Thyroid gland (tissue), 4 donors: ENCODE measurements at regions not wholly inside any gene's neighbourhood (a gene's known extent, or its start where the extent isn't known, plus 50 kb on each side); places are given as distances from the start of the nearest gene placed in this dataset.

Experiments used
- DNase-seq, 2 donors: peaks; one replicate each; pipeline ENCODE4 v3.0.0-alpha.2; 2019
- H3K27ac ChIP-seq, 3 donors: fragments of 200-600 bp; sonication (generic); 1 replicate in 2 of 3; 2 replicates in 1 of 3; pipeline ENCODE4 v1.5.1; 2016 to 2019; ENCODE audit warnings: mild to moderate bottlenecking in 1 of 3, moderate library complexity in 1 of 3
- H3K27me3 ChIP-seq: fragments of 200-600 bp; sonication (generic); one replicate; pipeline ENCODE4 v1.5.1; 2019
- H3K36me3 ChIP-seq, 2 donors: fragments of 200-600 bp; sonication (generic); one replicate each; pipeline ENCODE4 v1.5.1; 2016 to 2019
- H3K4me1 ChIP-seq, 2 donors: fragments of 200-600 bp; sonication (generic); one replicate each; pipeline ENCODE4 v1.5.1; 2017 to 2019
- H3K4me3 ChIP-seq, 3 donors: fragments of 200-600 bp; sonication (generic); replicated peaks in 1 of 3; 1 replicate in 2 of 3; 2 replicates in 1 of 3; pipeline ENCODE4 v1.5.1; 2016; ENCODE audit warnings: mild to moderate bottlenecking in 1 of 3
- H3K9me3 ChIP-seq: fragments of 200-600 bp; sonication (generic); one replicate; pipeline ENCODE4 v1.5.1; 2017
- CTCF ChIP-seq, 6 experiments: fragments of 200-600 bp in 3 of 6; fragments of 450-650 bp in 3 of 6; sonication (generic) in 3 of 6; IDR thresholded peaks; one replicate each; pipeline ENCODE4 v1.5.1; 2016 to 2019; ENCODE audit warnings: antibody characterized with exemption in 6 of 6, mild to moderate bottlenecking in 2 of 6, inconsistent platforms in 1 of 6, moderate library complexity in 1 of 6
- POLR2A ChIP-seq, 2 donors: fragments of 450-650 bp; IDR thresholded peaks; one replicate each; pipeline ENCODE4 v1.6.1; 2017; ENCODE audit warnings: antibody characterized with exemption in 2 of 2, mild to moderate bottlenecking in 2 of 2, moderate library complexity in 1 of 2
- WGBS, 2 donors: methylation state at CpG; one replicate each; pipeline ENCODE4 v1.1.5; 2017; 5-methylcytosine and 5-hydroxymethylcytosine counted together
- intact Hi-C: fragments of 100-400 bp; cut with DNase I; formaldehyde crosslinking; loops from one replicate; pipeline ENCODE4 v1.15.1; 2023

GRCh38 chr10:42960991-42961795 lies 115.7 kb upstream of the RET start:
- Histone ChIP-seq H3K9me3 (no peaks in the 10 kb centered on the region), H3K27me3 (no peaks in the 10 kb centered on the region), H3K4me1 (no peaks in the 10 kb centered on the region), H3K4me3 (no peak overlapping the region), H3K36me3 (no peaks in the 10 kb centered on the region), H3K27ac (no peak overlapping the region)
- TF ChIP-seq POLR2A (IDR thresholded peaks at IDR 0.05) (no peak), CTCF (IDR thresholded peaks at IDR 0.05) (no peak)
- WGBS, 2 donors: 86 to 89% methylated on average over 10 of the region's 10 CpGs
- intact Hi-C loops: no loop called here
- no peak for DNase-seq

GRCh38 chr10:42961796-42962109 lies 115.1 kb upstream of the RET start:
- H3K9me3 ChIP-seq: no peaks in the 10 kb centered on the region
- intact Hi-C loops: no loop called here
- no peak for TF ChIP-seq POLR2A (IDR thresholded peaks at IDR 0.05)
- TF ChIP-seq CTCF (IDR thresholded peaks at IDR 0.05): no peak
- H3K27me3 ChIP-seq: no peaks in the 10 kb centered on the region
- no peak overlapping the region for H3K27ac ChIP-seq
- WGBS, 2 donors: 73 to 92% methylated on average over 4 to 5 of the region's 6 CpGs
- H3K4me1 ChIP-seq: no peaks in the 10 kb centered on the region
- H3K4me3 ChIP-seq: no peak overlapping the region
- no peak for DNase-seq
- no peaks in the 10 kb centered on the region for H3K36me3 ChIP-seq

DNA sequence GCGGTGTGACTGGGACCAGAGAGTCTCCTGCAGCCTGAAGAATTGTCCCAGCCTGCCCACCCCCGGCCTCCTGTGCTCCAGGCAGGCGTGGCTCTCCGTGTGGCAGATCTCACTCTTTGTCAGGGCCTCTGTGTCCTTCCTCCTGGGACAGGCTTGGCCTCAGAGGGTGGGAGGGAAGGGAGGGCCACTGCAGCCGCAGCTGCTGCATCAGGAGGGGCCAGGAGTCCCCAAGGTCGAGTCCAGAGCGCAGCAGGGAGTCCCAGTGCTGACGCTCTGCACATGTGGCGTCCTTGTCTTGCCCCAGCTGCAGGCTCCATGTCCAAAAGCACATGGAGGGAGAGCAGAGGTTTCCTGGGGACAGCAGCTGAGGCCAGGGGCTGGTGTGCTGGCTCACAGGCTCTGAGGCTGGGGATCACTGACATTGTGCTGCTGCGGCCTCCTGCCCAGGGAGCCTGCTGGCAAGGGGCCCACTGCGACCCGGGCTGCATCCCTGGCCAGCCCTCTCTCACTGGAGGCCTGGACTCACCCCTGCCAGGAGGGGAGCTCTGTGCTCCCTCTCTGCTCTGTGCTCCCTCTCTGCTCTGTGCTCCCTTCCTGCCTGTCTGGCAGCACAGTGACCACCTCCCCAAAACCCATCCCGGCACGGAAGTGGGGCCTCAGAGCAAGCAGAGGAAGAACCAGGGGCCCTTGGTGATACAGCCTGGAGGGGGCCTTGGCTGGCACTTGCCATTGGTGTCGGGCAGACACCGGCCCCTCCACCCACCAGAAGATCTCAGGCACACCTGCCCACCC lies 114.6 kb upstream of the RET start:
- intact Hi-C loops: no loop called here
- Histone ChIP-seq H3K9me3 (no peaks in the 10 kb centered on the region), H3K27ac (no peak overlapping the region), H3K27me3 (no peaks in the 10 kb centered on the region), H3K4me3 (no peak overlapping the region), H3K36me3 (no peaks in the 10 kb centered on the region), H3K4me1 (no peaks in the 10 kb centered on the region)
- TF ChIP-seq POLR2A (IDR thresholded peaks at IDR 0.05): no peak
- TF ChIP-seq CTCF (IDR thresholded peaks at IDR 0.05): no peak
- no peak for DNase-seq
- 64 to 80% methylated on average over 8 to 10 of the region's 16 CpGs for WGBS, 2 donors

DNA sequence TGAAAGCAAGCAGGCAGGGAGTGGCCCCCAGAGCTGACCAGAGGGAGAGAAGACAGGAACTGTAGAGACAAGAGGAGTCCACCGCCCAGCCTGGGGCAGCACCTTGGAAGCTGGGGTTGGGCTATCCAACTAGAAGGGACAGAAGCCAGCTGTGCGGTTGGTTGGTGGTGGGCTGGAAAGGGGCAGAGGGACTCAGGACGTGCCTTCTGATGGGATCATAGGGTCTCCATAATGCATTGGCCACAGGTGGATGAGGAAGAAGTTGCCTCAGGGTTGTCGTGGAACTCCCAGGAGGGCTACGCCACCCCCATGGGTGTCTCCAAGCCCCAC lies 114.0 kb upstream of the RET start:
- Histone ChIP-seq H3K27me3 (no peaks in the 10 kb centered on the region), H3K9me3 (no peaks in the 10 kb centered on the region), H3K36me3 (no peaks in the 10 kb centered on the region), H3K4me3 (no peak overlapping the region), H3K4me1 (no peaks in the 10 kb centered on the region), H3K27ac (no peak overlapping the region)
- intact Hi-C loops: no loop called here
- TF ChIP-seq CTCF (IDR thresholded peaks at IDR 0.05) (no peak), POLR2A (IDR thresholded peaks at IDR 0.05) (no peak)
- 94 to 96% methylated on average over 4 to 5 of the region's 5 CpGs for WGBS, 2 donors
- DNase-seq: no peak

- Histone ChIP-seq H3K9me3 (no peaks in the 10 kb centered on the region), H3K4me3 (no peak overlapping the region), H3K27me3 (no peaks in the 10 kb centered on the region), H3K36me3 (no peaks in the 10 kb centered on the region), H3K4me1 (no peaks in the 10 kb centered on the region), H3K27ac (no peak overlapping the region)
- no peak for DNase-seq
- intact Hi-C loops: no loop called here
- no peak for TF ChIP-seq POLR2A (IDR thresholded peaks at IDR 0.05)
- no peak for TF ChIP-seq CTCF (IDR thresholded peaks at IDR 0.05)
- WGBS, 2 donors: 60 to 65% methylated on average over 7 of the region's 7 CpGs
Measured at GRCh38 chr10:42963312-42963711, 113.6 kb upstream of the RET start.
